Activated T-cell treated with anti-CD3 and anti-CD28 coated beads, Interleukin-2, amount 50 U/mL, for 72 hours (primary cell): ENCODE measurements at regions not wholly inside any gene's neighbourhood (a gene's known extent, or its start where the extent isn't known, plus 50 kb on each side); places are given as distances from the start of the nearest gene placed in this dataset.

ENCODE experiments used
- ATAC-seq, 2 donors: fragments of 150-1000 bp; cut with Tn5 transposase; replicated peaks in 1 of 2; 2 replicates each; pipeline ENCODE4 v1.10.0; 2021; ENCODE audit warnings: moderate library complexity in 2 of 2, mild to moderate bottlenecking in 1 of 2
- DNase-seq, 2 donors: peaks; one replicate each; pipeline ENCODE4 v3.0.0; 2021 to 2022; ENCODE audit warnings: mixed read lengths in 1 of 2
- H3K27ac Mint-ChIP-seq: one replicate; pipeline ENCODE4 v1.8.0; 2022; ENCODE audit warnings: mild to moderate bottlenecking, moderate library complexity, mixed read lengths
- H3K27me3 Mint-ChIP-seq: one replicate; pipeline ENCODE4 v1.8.0; 2022; ENCODE audit warnings: low read depth, mixed read lengths
- H3K36me3 Mint-ChIP-seq, 2 donors: one replicate each; pipeline ENCODE4 v1.8.0; 2022; ENCODE audit warnings: mixed read lengths in 2 of 2, mild to moderate bottlenecking in 1 of 2; ENCODE audit not compliant: insufficient read depth in 2 of 2
- H3K4me1 Mint-ChIP-seq: one replicate; pipeline ENCODE4 v1.8.0; 2022; ENCODE audit warnings: low read depth, mixed read lengths
- H3K4me3 Mint-ChIP-seq, 2 donors: one replicate each; pipeline ENCODE4 v1.8.0; 2022; ENCODE audit warnings: mild to moderate bottlenecking in 2 of 2, mixed read lengths in 2 of 2, moderate library complexity in 2 of 2
- H3K9me3 Mint-ChIP-seq, 2 donors: one replicate each; pipeline ENCODE4 v1.8.0; 2022; ENCODE audit warnings: mixed read lengths in 2 of 2

- no peaks in the 10 kb centered on the region for H3K27me3 Mint-ChIP-seq
- no peak for ATAC-seq
These were observed 154.1 kb downstream of the FOXA2 start for GRCh38 chr20:22430154-22430745.

GRCh38 chr20:22429175-22430153 lies 154.9 kb downstream of the FOXA2 start:
- DNase-seq (no peak), ATAC-seq (no peak)
- Mint-ChIP-seq H3K9me3 (no peaks in the 10 kb centered on the region), H3K36me3 (no peaks in the 10 kb centered on the region), H3K4me1 (no peaks in the 10 kb centered on the region), H3K4me3 (no peak overlapping the region), H3K27ac (no peak overlapping the region), H3K27me3 (no peaks in the 10 kb centered on the region)

More at GRCh38 chr20:22430154-22430745, 154.1 kb downstream of the FOXA2 start:
- no peaks in the 10 kb centered on the region for H3K9me3 Mint-ChIP-seq
- no peaks in the 10 kb centered on the region for H3K36me3 Mint-ChIP-seq
- H3K4me1 Mint-ChIP-seq: no peaks in the 10 kb centered on the region
- H3K4me3 Mint-ChIP-seq: no peak overlapping the region
- no peak for DNase-seq
- H3K27ac Mint-ChIP-seq: no peak overlapping the region

- Mint-ChIP-seq H3K4me1 (no peaks in the 10 kb centered on the region), H3K27ac (no peak overlapping the region), H3K27me3 (no peaks in the 10 kb centered on the region), H3K36me3 (no peaks in the 10 kb centered on the region), H3K9me3 (no peaks in the 10 kb centered on the region), H3K4me3 (no peak overlapping the region)
- no peak for ATAC-seq
- DNase-seq: no peak
These were observed 156.3 kb downstream of the FOXA2 start for GRCh38 chr20:22428051-22428450.

GRCh38 chr20:22426772-22427171 lies 157.6 kb downstream of the FOXA2 start:
- Mint-ChIP-seq H3K27me3 (no peaks in the 10 kb centered on the region), H3K4me3 (no peak overlapping the region), H3K36me3 (no peaks in the 10 kb centered on the region), H3K4me1 (no peaks in the 10 kb centered on the region), H3K9me3 (no peaks in the 10 kb centered on the region), H3K27ac (no peak overlapping the region)
- ATAC-seq (no peak), DNase-seq (no peak)

GRCh38 chr20:22425344-22426295 lies 158.8 kb downstream of the FOXA2 start:
- Mint-ChIP-seq H3K4me1 (no peaks in the 10 kb centered on the region), H3K27me3 (no peaks in the 10 kb centered on the region), H3K36me3 (no peaks in the 10 kb centered on the region), H3K4me3 (no peak overlapping the region), H3K27ac (no peak overlapping the region), H3K9me3 (no peaks in the 10 kb centered on the region)
- no peak for ATAC-seq
- DNase-seq: no peak

GRCh38 chr20:22423190-22423832 lies 161.1 kb downstream of the FOXA2 start:
- Mint-ChIP-seq H3K36me3 (no peaks in the 10 kb centered on the region), H3K4me3 (no peak overlapping the region), H3K27ac (no peak overlapping the region), H3K9me3 (no peaks in the 10 kb centered on the region), H3K27me3 (no peaks in the 10 kb centered on the region), H3K4me1 (no peaks in the 10 kb centered on the region)
- ATAC-seq (no peak), DNase-seq (no peak)

GRCh38 chr20:22420116-22420598 lies 164.2 kb downstream of the FOXA2 start:
- no peak for ATAC-seq
- H3K4me3 Mint-ChIP-seq: no peak overlapping the region

GRCh38 chr20:22418738-22419137 lies 165.6 kb downstream of the FOXA2 start:
- no peak for DNase-seq
- Mint-ChIP-seq H3K4me3 (no peak overlapping the region), H3K4me1 (no peaks in the 10 kb centered on the region), H3K27ac (no peak overlapping the region), H3K36me3 (no peaks in the 10 kb centered on the region), H3K9me3 (peaks cover 0 to 5% of the 10 kb centered on the region in 2 donors), H3K27me3 (no peaks in the 10 kb centered on the region)
- no peak for ATAC-seq

More at GRCh38 chr20:22420116-22420598, 164.2 kb downstream of the FOXA2 start:
- no peaks in the 10 kb centered on the region for H3K4me1 Mint-ChIP-seq
- no peaks in the 10 kb centered on the region for H3K27me3 Mint-ChIP-seq
- peaks cover 0 to 5% of the 10 kb centered on the region in 2 donors for H3K9me3 Mint-ChIP-seq
- no peak overlapping the region for H3K27ac Mint-ChIP-seq
- H3K36me3 Mint-ChIP-seq: no peaks in the 10 kb centered on the region
- no peak for DNase-seq

- Mint-ChIP-seq H3K9me3 (peaks cover 0 to 5% of the 10 kb centered on the region in 2 donors), H3K27ac (no peak overlapping the region), H3K27me3 (no peaks in the 10 kb centered on the region), H3K4me3 (no peak overlapping the region), H3K36me3 (no peaks in the 10 kb centered on the region), H3K4me1 (no peaks in the 10 kb centered on the region)
- ATAC-seq (no peak), DNase-seq (no peak)
These were observed 170.0 kb downstream of the FOXA2 start for GRCh38 chr20:22414305-22414742.

- H3K27me3 Mint-ChIP-seq: no peaks in the 10 kb centered on the region
- no peak for ATAC-seq
- no peak overlapping the region for H3K4me3 Mint-ChIP-seq
These were observed 171.1 kb downstream of the FOXA2 start for GRCh38 chr20:22412977-22413868.

GRCh38 chr20:22411627-22412450 lies 172.5 kb downstream of the FOXA2 start:
- DNase-seq (no peak), ATAC-seq (no peak)
- no peak overlapping the region for H3K27ac Mint-ChIP-seq
- no peaks in the 10 kb centered on the region for H3K27me3 Mint-ChIP-seq
- no peaks in the 10 kb centered on the region for H3K36me3 Mint-ChIP-seq
- H3K4me3 Mint-ChIP-seq: no peak overlapping the region
- H3K4me1 Mint-ChIP-seq: peaks cover 2% of the 10 kb centered on the region
- H3K9me3 Mint-ChIP-seq: peaks cover 0 to 4% of the 10 kb centered on the region in 2 donors

More at GRCh38 chr20:22412977-22413868, 171.1 kb downstream of the FOXA2 start:
- Mint-ChIP-seq H3K27ac (no peak overlapping the region), H3K36me3 (no peaks in the 10 kb centered on the region), H3K9me3 (peaks cover 0 to 7% of the 10 kb centered on the region in 2 donors), H3K4me1 (no peaks in the 10 kb centered on the region)
- DNase-seq: no peak
